ENCODE measurements at regions not wholly inside any gene's neighbourhood (a gene's known extent, or its start where the extent isn't known, plus 50 kb on each side); places are given as distances from the start of the nearest gene placed in this dataset.
"Not testable (repeated sequence)": the region's sequence is repeated elsewhere in the genome, so short reads cannot be mapped to it uniquely, and the experiment has no call there.

GRCh38 chr16:11416228-11417001 is 71.2 kb downstream of the RMI2 start:
- no peak for DNase-seq

DNA sequence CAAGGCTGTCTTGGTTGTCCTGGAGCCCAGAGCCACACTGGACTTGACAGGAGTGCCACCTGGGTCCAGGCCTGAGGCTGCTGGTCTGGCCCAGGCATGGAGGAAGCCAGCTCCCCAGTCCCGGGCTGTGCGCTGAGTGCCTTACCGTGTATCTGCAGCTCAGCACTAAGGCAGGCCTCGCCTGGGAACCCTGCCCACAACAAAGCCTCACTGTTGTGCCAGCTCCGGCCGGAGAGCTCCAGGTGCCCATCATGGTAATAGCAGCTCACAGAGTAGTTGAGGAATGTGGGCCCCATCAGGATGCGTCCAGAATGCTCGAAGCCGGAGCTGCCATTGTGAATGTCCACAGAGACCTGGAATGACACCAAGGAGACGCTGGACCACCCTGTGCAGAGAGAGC is 72.2 kb downstream of the RMI2 start:
- no peak for DNase-seq

GRCh38 chr16:11418506-11418905 is 73.2 kb downstream of the RMI2 start:
- DNase-seq, result no peak

DNA sequence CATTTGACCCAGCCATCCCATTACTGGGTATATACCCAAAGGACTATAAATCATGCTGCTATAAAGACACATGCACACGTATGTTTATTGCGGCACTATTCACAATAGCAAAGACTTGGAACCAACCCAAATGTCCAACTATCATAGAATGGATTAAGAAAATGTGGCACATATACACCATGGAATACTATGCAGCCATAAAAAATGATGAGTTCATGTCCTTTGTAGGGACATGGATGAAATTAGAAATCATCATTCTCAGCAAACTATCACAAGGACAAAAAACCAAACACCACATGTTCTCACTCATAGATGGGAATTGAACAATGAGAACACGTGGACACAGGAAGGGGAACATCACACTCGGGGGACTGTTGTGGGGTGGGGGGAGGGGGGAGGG is 74.8 kb downstream of the RMI2 start:
- not testable (repeated sequence) for DNase-seq

- DNase-seq, result no peak
Measured at GRCh38 chr16:11420895-11421294, 75.6 kb downstream of the RMI2 start.

DNA sequence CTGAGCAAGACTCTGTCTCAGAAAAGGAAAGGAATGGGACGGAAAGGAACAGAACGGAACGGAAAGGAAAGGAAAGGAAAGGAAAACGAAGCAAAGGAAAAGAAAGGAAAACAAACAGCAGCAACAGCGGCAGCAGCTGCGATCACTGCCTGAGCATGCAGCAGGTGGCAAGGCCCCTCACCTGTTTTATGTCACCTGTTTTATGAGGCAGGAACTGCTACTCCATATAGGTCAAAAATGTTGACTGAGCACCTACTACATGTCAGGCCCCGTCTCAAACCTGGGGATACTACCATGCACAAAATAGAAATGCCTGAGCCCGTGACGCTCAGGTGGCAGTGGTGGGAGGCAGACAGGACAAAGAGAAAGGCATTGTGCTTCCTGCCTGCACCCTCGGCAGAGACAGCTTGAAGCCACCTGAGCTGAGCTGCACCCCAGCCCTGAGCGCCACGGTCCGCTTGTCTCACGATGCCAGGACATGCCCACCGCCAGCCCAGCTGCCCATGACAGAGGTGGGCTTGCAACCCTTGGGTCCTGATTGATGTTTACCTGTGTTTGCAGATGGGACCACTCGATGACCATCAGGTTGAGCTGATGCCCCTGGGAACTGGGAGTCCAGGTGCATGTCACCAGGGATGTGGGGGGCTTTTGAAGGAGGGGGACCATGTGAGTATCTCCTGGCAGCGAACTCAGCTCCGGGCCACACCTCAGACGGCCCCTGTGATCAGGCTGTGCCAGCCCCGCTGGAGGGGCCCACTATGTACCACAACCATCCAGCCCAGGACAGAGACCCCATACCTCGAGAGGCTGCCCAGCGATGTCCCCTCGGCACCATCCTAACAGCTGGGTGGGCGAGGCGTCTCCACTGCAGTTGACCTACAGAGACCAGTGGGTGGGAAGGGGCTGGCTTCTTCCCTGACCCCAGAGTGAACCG is 77.4 kb downstream of the RMI2 start:
- DNase-seq, result no peak

- no peak for DNase-seq
Measured at GRCh38 chr16:11423315-11424117, 78.3 kb downstream of the RMI2 start.

- DNase-seq, result no peak
Measured at GRCh38 chr16:11424118-11424460, 78.8 kb downstream of the RMI2 start.

- DNase-seq, result no peak
Measured at GRCh38 chr16:11425140-11425539, 79.9 kb downstream of the RMI2 start.

DNA sequence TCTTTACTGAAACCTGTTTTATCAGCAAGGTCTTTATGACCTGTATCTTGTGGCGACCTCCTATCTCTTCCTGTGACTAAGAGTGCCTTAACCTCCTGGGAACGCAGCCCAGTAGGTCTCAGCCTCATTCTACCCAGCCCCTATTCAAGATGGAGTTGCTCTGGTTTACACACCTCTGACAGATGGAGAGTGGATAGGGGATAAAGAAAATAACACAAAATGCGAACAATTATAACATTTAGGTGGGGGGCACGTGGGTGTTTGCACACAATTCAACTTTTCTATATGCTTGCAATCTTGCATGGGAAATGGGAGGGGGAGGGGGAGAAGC is 83.3 kb downstream of the RMI2 start:
- no peak for DNase-seq

GRCh38 chr16:11429123-11429522 is 83.9 kb downstream of the RMI2 start:
- no peak for DNase-seq

- DNase-seq, result no peak
Measured at GRCh38 chr16:11429823-11430222, 84.6 kb downstream of the RMI2 start.

DNA sequence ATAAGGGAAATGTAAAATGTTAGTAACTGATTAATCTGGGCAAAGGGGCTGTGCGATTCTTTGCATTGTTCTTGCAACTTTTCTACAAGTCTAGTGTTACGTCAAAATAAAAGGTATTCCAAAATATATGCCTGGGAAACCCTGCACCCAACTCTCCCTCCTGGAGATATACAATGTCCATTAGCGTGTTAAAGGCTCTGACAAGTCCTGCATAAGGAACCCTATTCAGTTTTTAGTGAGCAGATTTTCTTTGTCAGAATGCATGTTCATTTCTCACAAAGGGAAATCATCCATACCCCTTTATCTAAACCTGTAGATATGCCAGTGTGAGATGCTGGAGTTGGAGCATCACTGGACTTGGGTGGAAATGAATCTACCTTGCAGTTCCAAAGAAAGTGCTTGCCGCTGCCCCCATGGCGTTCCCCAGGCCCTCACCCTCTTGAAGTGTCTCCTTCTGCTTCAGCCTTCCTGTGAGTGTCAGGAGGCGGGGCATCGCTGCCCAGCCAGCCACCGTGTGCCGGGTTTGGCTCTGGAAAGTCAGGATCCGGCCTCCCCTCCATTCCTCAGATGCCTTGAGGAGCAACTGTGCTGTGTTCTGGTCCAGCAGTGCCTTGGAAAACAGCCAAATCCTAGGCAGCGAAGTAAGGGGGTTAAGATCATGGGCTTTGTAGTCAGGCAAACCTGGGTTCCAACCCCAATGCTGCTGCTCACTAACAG is 85.5 kb downstream of the RMI2 start:
- no peak for DNase-seq

GRCh38 chr16:11431915-11432465 is 86.7 kb downstream of the RMI2 start:
- no peak for DNase-seq

- DNase-seq, result no peak
Measured at GRCh38 chr16:11432856-11433395, 87.7 kb downstream of the RMI2 start.

GRCh38 chr16:11435576-11435975 is 90.3 kb downstream of the RMI2 start:
- no peak for DNase-seq

DNA sequence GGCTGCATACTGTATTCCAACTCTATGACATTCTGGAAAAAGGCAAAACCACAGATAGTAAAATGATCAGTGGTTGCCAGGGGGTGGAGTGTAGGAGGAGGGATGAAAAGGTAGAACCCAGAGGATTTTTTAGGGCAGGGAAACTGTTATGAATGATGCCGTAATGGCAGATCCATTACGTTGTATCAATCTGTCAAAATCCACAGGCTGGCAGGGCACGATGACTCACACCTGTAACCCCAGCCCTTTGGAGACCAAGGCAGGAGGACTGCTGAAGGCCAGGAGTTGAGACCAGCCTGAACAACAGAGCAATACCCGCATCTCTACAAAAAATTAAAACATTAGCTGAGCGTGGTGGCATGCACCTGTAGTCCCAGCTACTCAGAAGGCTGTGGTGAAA is 91.8 kb downstream of the RMI2 start:
- DNase-seq, result no peak

DNA sequence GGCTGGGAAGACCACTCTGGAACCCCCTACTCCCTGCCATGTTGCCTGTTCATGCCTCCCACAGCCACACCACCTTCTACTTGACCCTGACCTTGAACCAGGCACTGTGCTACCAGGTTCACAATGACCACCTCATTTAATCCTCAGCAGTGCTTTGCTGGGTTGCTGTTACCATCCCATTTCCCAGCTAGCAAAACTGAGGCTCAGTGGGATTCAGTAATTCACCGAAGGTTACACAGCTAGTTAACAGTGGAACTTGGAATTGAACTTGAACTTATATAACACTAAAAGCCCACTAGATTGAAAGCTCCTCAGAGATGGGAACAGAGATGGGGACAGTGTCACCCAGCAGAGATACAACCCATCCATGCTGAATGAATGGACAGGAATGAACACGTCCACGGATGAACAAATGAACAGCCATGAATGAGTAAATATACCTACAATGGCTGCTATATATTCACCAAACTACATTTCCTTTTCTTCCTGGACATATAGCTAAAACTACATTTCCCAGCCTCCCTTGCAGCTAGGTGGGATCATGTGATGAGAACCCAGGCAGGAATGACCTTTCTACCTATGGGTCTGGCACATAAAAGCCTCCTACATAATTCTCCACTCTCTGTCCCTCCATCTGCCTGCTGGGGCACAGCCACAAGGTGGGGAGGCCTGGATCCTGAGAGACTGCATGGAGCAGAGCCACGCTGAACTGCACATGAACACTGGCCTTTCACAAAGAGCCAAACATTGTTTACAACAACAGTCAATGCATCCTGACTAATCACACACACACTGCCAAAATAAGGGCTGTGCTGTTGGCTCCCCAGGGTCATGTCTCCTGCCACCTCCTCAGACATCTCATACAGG is 94.8 kb downstream of the RMI2 start:
- no peak for DNase-seq

- no peak for DNase-seq
Measured at GRCh38 chr16:11440657-11441012, 95.4 kb downstream of the RMI2 start.

DNA sequence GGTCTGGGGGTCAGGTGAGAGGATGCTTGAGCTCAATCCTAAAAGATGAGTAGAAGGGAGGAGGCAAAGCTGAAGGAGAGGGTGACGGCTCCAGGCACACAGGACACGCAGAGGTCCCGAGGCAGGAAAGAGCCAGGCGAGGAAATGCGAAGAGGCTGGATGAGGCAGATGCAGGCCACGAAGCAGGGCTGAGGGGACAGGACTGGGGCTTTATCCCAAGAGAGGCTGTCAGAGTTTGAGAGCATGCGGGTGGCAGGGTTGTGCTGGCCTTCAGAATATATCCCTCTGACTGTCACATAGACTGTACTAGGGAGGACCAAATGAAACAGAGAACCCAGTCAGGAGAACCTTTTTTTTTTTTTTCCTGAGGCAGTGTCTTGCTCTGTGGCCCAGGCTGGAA is 100.2 kb downstream of the RMI2 start:
- DNase-seq, result no peak

- no peak for DNase-seq
Measured at GRCh38 chr16:11446566-11447119, 101.4 kb downstream of the RMI2 start.

Data from activated effector memory CD4-positive, alpha-beta T cell treated with Interleukin-2 at 50 U/mL for 16 hours (primary cell).